ENCODE measurements at regions not wholly inside any gene's neighbourhood (a gene's known extent, or its start where the extent isn't known, plus 50 kb on each side); places are given as distances from the start of the nearest gene placed in this dataset.

- Histone ChIP-seq H3K9me3 (ENCODE audit: control insufficient read depth in 1 of 2, insufficient read depth in 1 of 2, low read depth in 1 of 2, low read length in 2 of 2) (no peaks in the 10 kb centered on the region), H3K79me2 (ENCODE audit: insufficient read depth, low read length) (no peaks in the 10 kb centered on the region), H3K27me3 (ENCODE audit: insufficient read depth, low read length) (no peaks in the 10 kb centered on the region), H3K4me3 (replicated peaks in 1 of 2; ENCODE audit: low read depth in 1 of 2, low read length in 2 of 2) (no peak overlapping the region), H3K4me2 (ENCODE audit: low read length) (no peak overlapping the region), H3K27ac (ENCODE audit: low read depth, low read length) (no peak overlapping the region), H3K9me2 (ENCODE audit: insufficient read depth) (no peaks in the 10 kb centered on the region), H2AFZ (ENCODE audit: low read depth, low read length, poor library complexity, severe bottlenecking) (no peak overlapping the region), H3K36me3 (ENCODE audit: control insufficient read depth in 1 of 2, insufficient read depth in 2 of 2, low read length in 2 of 2) (no peaks in the 10 kb centered on the region), H3K4me1 (ENCODE audit: control insufficient read depth in 1 of 2, insufficient read depth in 2 of 2, low read length in 2 of 2) (no peaks in the 10 kb centered on the region), H4K20me1 (ENCODE audit: insufficient read depth) (no peaks in the 10 kb centered on the region), H3K9ac (ENCODE audit: low read length) (no peak overlapping the region)
- POLR2A ChIA-PET = no interaction called here
- intact Hi-C loops (cut with micrococcal nuclease) = no loop called here
- ATAC-seq (no peak), DNase-seq (ENCODE audit: low read depth, low spot score) (no peak)
- CTCF ChIA-PET = no interaction called here
- TF ChIP-seq EZH2phosphoT487 (IDR thresholded peaks at IDR 0.05; ENCODE audit: borderline replicate concordance) (no peak), JUND (IDR thresholded peaks at IDR 0.05) (no peak), ZBTB33 (IDR thresholded peaks at IDR 0.05; ENCODE audit: extremely low read depth, insufficient replicate concordance, low read length) (no peak), CEBPB (IDR thresholded peaks at IDR 0.05; ENCODE audit: low read depth) (no peak), RAD21 (IDR thresholded peaks at IDR 0.05; ENCODE audit: low read depth) (no peak), ELF1 (IDR thresholded peaks at IDR 0.05; ENCODE audit: borderline replicate concordance, low read depth) (no peak), POLR2AphosphoS5 (IDR thresholded peaks at IDR 0.05; ENCODE audit: low read depth, low read length) (no peak), ATF3 (IDR thresholded peaks at IDR 0.05) (no peak), YY1 (IDR thresholded peaks at IDR 0.05; ENCODE audit: extremely low read depth, insufficient replicate concordance, low read depth, low read length) (no peak), REST (IDR thresholded peaks at IDR 0.05; ENCODE audit: low read depth) (no peak), SRF (IDR thresholded peaks at IDR 0.05; ENCODE audit: low read depth) (no peak), CTCF (IDR thresholded peaks at IDR 0.05 in 2 of 3, conservative IDR thresholded peaks at IDR 0.05 in 1 of 3; ENCODE audit: borderline replicate concordance in 1 of 3, insufficient read depth in 1 of 3, low read depth in 2 of 3, low read length in 2 of 3) (no peak), EGR1 (IDR thresholded peaks at IDR 0.05; ENCODE audit: low read depth) (no peak), ZNF274 (IDR thresholded peaks at IDR 0.05; ENCODE audit: low read depth, low read length) (no peak), SIN3A (IDR thresholded peaks at IDR 0.05; ENCODE audit: low read depth) (no peak), TCF7L2 (IDR thresholded peaks at IDR 0.05; ENCODE audit: borderline replicate concordance, extremely low read depth, insufficient read depth, insufficient read length) (no peak)
- TF ChIP-seq, protein P1, sequence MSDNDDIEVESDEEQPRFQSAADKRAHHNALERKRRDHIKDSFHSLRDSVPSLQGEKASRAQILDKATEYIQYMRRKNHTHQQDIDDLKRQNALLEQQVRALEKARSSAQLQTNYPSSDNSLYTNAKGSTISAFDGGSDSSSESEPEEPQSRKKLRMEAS (IDR thresholded peaks at IDR 0.05) = no peak
- no TSS peak for BruUV-seq (replicated peaks)
- RAD21 ChIA-PET (ENCODE audit: low non-redundant PET in 1 of 2, low total read pairs in 2 of 2, uncharacterized antibody in 2 of 2, unreplicated experiment in 2 of 2) = no interaction called here
Observed at GRCh38 chr13:105291987-105292386, 1243.5 kb downstream of the EFNB2 start.

Measured in HCT116 (cell line).